ENCODE measurements at regions not wholly inside any gene's neighbourhood (a gene's known extent, or its start where the extent isn't known, plus 50 kb on each side); places are given as distances from the start of the nearest gene placed in this dataset.

- Histone ChIP-seq H3K9ac (ENCODE audit: low read length) (no peak overlapping the region), H3K4me1 (ENCODE audit: control insufficient read depth, low read depth, low read length) (no peaks in the 10 kb centered on the region), H3K9me3 (ENCODE audit: control insufficient read depth, low read depth, low read length) (no peaks in the 10 kb centered on the region), H3K4me3 (ENCODE audit: low read length) (no peak overlapping the region), H3K36me3 (ENCODE audit: control insufficient read depth, low read depth, low read length) (no peaks in the 10 kb centered on the region), H3K27ac (ENCODE audit: low read length) (no peak overlapping the region), H3K27me3 (ENCODE audit: control insufficient read depth, insufficient read depth, low read length) (no peaks in the 10 kb centered on the region)
Observed at GRCh38 chr1:5738911-5739462, 253.2 kb downstream of the NPHP4 start.

GRCh38 chr1:5737081-5737480, 255.1 kb downstream of the NPHP4 start:
- no peak overlapping the region for H3K27ac ChIP-seq (ENCODE audit: low read length)
- no peak overlapping the region for H3K9ac ChIP-seq (ENCODE audit: low read length)
- H3K9me3 ChIP-seq (ENCODE audit: control insufficient read depth, low read depth, low read length), result no peaks in the 10 kb centered on the region
- H3K27me3 ChIP-seq (ENCODE audit: control insufficient read depth, insufficient read depth, low read length), result no peaks in the 10 kb centered on the region
- H3K36me3 ChIP-seq (ENCODE audit: control insufficient read depth, low read depth, low read length), result no peaks in the 10 kb centered on the region
- H3K4me1 ChIP-seq (ENCODE audit: control insufficient read depth, low read depth, low read length), result no peaks in the 10 kb centered on the region
- H3K4me3 ChIP-seq (ENCODE audit: low read length), result no peak overlapping the region

GRCh38 chr1:5734996-5735395, 257.2 kb downstream of the NPHP4 start:
- H3K27ac ChIP-seq (ENCODE audit: low read length), result no peak overlapping the region

GRCh38 chr1:5734414-5734813, 257.8 kb downstream of the NPHP4 start:
- Histone ChIP-seq H3K27ac (ENCODE audit: low read length) (no peak overlapping the region), H3K36me3 (ENCODE audit: control insufficient read depth, low read depth, low read length) (no peaks in the 10 kb centered on the region), H3K9ac (ENCODE audit: low read length) (no peak overlapping the region), H3K27me3 (ENCODE audit: control insufficient read depth, insufficient read depth, low read length) (no peaks in the 10 kb centered on the region), H3K4me1 (ENCODE audit: control insufficient read depth, low read depth, low read length) (no peaks in the 10 kb centered on the region), H3K4me3 (ENCODE audit: low read length) (no peak overlapping the region), H3K9me3 (ENCODE audit: control insufficient read depth, low read depth, low read length) (no peaks in the 10 kb centered on the region)

More at GRCh38 chr1:5734996-5735395, 257.2 kb downstream of the NPHP4 start:
- H3K9ac ChIP-seq (ENCODE audit: low read length), result no peak overlapping the region
- no peak overlapping the region for H3K4me3 ChIP-seq (ENCODE audit: low read length)
- no peaks in the 10 kb centered on the region for H3K27me3 ChIP-seq (ENCODE audit: control insufficient read depth, insufficient read depth, low read length)
- H3K4me1 ChIP-seq (ENCODE audit: control insufficient read depth, low read depth, low read length), result no peaks in the 10 kb centered on the region
- no peaks in the 10 kb centered on the region for H3K9me3 ChIP-seq (ENCODE audit: control insufficient read depth, low read depth, low read length)
- no peaks in the 10 kb centered on the region for H3K36me3 ChIP-seq (ENCODE audit: control insufficient read depth, low read depth, low read length)

GRCh38 chr1:5733596-5733995, 258.6 kb downstream of the NPHP4 start:
- Histone ChIP-seq H3K4me3 (ENCODE audit: low read length) (no peak overlapping the region), H3K9me3 (ENCODE audit: control insufficient read depth, low read depth, low read length) (no peaks in the 10 kb centered on the region), H3K36me3 (ENCODE audit: control insufficient read depth, low read depth, low read length) (no peaks in the 10 kb centered on the region), H3K4me1 (ENCODE audit: control insufficient read depth, low read depth, low read length) (no peaks in the 10 kb centered on the region), H3K27ac (ENCODE audit: low read length) (no peak overlapping the region), H3K27me3 (ENCODE audit: control insufficient read depth, insufficient read depth, low read length) (no peaks in the 10 kb centered on the region), H3K9ac (ENCODE audit: low read length) (no peak overlapping the region)

GRCh38 chr1:5731110-5731423, 261.2 kb downstream of the NPHP4 start:
- H3K9me3 ChIP-seq (ENCODE audit: control insufficient read depth, low read depth, low read length), result no peaks in the 10 kb centered on the region
- H3K4me3 ChIP-seq (ENCODE audit: low read length), result no peak overlapping the region
- H3K27ac ChIP-seq (ENCODE audit: low read length), result no peak overlapping the region
- no peaks in the 10 kb centered on the region for H3K36me3 ChIP-seq (ENCODE audit: control insufficient read depth, low read depth, low read length)
- H3K4me1 ChIP-seq (ENCODE audit: control insufficient read depth, low read depth, low read length), result peaks cover 5% of the 10 kb centered on the region
- H3K27me3 ChIP-seq (ENCODE audit: control insufficient read depth, insufficient read depth, low read length), result no peaks in the 10 kb centered on the region
- no peak overlapping the region for H3K9ac ChIP-seq (ENCODE audit: low read length)

GRCh38 chr1:5730272-5731109, 261.7 kb downstream of the NPHP4 start:
- no peaks in the 10 kb centered on the region for H3K9me3 ChIP-seq (ENCODE audit: control insufficient read depth, low read depth, low read length)
- no peaks in the 10 kb centered on the region for H3K27me3 ChIP-seq (ENCODE audit: control insufficient read depth, insufficient read depth, low read length)
- H3K4me1 ChIP-seq (ENCODE audit: control insufficient read depth, low read depth, low read length), result peaks cover 5% of the 10 kb centered on the region
- no peak overlapping the region for H3K4me3 ChIP-seq (ENCODE audit: low read length)
- H3K9ac ChIP-seq (ENCODE audit: low read length), result no peak overlapping the region
- H3K36me3 ChIP-seq (ENCODE audit: control insufficient read depth, low read depth, low read length), result no peaks in the 10 kb centered on the region
- H3K27ac ChIP-seq (ENCODE audit: low read length), result no peak overlapping the region

GRCh38 chr1:5729636-5730145, 262.5 kb downstream of the NPHP4 start:
- no peaks in the 10 kb centered on the region for H3K27me3 ChIP-seq (ENCODE audit: control insufficient read depth, insufficient read depth, low read length)
- no peak overlapping the region for H3K4me3 ChIP-seq (ENCODE audit: low read length)
- H3K9ac ChIP-seq (ENCODE audit: low read length), result no peak overlapping the region
- peaks cover 5% of the 10 kb centered on the region for H3K4me1 ChIP-seq (ENCODE audit: control insufficient read depth, low read depth, low read length)
- H3K9me3 ChIP-seq (ENCODE audit: control insufficient read depth, low read depth, low read length), result no peaks in the 10 kb centered on the region
- no peak overlapping the region for H3K27ac ChIP-seq (ENCODE audit: low read length)
- H3K36me3 ChIP-seq (ENCODE audit: control insufficient read depth, low read depth, low read length), result no peaks in the 10 kb centered on the region

GRCh38 chr1:5728663-5729355, 263.4 kb downstream of the NPHP4 start:
- Histone ChIP-seq H3K4me3 (ENCODE audit: low read length) (no peak overlapping the region), H3K9ac (ENCODE audit: low read length) (no peak overlapping the region), H3K27ac (ENCODE audit: low read length) (no peak overlapping the region), H3K36me3 (ENCODE audit: control insufficient read depth, low read depth, low read length) (no peaks in the 10 kb centered on the region), H3K4me1 (ENCODE audit: control insufficient read depth, low read depth, low read length) (peaks cover 5% of the 10 kb centered on the region), H3K9me3 (ENCODE audit: control insufficient read depth, low read depth, low read length) (no peaks in the 10 kb centered on the region), H3K27me3 (ENCODE audit: control insufficient read depth, insufficient read depth, low read length) (no peaks in the 10 kb centered on the region)

GRCh38 chr1:5727871-5728643, 264.2 kb downstream of the NPHP4 start:
- Histone ChIP-seq H3K36me3 (ENCODE audit: control insufficient read depth, low read depth, low read length) (no peaks in the 10 kb centered on the region), H3K9ac (ENCODE audit: low read length) (no peak overlapping the region), H3K9me3 (ENCODE audit: control insufficient read depth, low read depth, low read length) (no peaks in the 10 kb centered on the region), H3K4me3 (ENCODE audit: low read length) (no peak overlapping the region), H3K27me3 (ENCODE audit: control insufficient read depth, insufficient read depth, low read length) (no peaks in the 10 kb centered on the region), H3K27ac (ENCODE audit: low read length) (no peak overlapping the region), H3K4me1 (ENCODE audit: control insufficient read depth, low read depth, low read length) (peaks cover 5% of the 10 kb centered on the region)

GRCh38 chr1:5727191-5727590, 265.0 kb downstream of the NPHP4 start:
- Histone ChIP-seq H3K4me1 (ENCODE audit: control insufficient read depth, low read depth, low read length) (peaks cover 5% of the 10 kb centered on the region), H3K27ac (ENCODE audit: low read length) (no peak overlapping the region), H3K9ac (ENCODE audit: low read length) (no peak overlapping the region), H3K27me3 (ENCODE audit: control insufficient read depth, insufficient read depth, low read length) (no peaks in the 10 kb centered on the region), H3K4me3 (ENCODE audit: low read length) (no peak overlapping the region), H3K9me3 (ENCODE audit: control insufficient read depth, low read depth, low read length) (no peaks in the 10 kb centered on the region), H3K36me3 (ENCODE audit: control insufficient read depth, low read depth, low read length) (no peaks in the 10 kb centered on the region)
